GM10266 (cell line): ENCODE measurements at regions not wholly inside any gene's neighbourhood (a gene's known extent, or its start where the extent isn't known, plus 50 kb on each side); places are given as distances from the start of the nearest gene placed in this dataset.

Experiments
- DNase-seq: peaks from one replicate; pipeline ENCODE4 v3.0.0; 2012; ENCODE audit errors: extremely low spot score
- TF ChIP-seq, protein P1 (sequence below): IDR thresholded peaks from 2 replicates; pipeline ENCODE4 v1.5.1; 2012; ENCODE audit warnings: mild to moderate bottlenecking, low read depth; ENCODE audit not compliant: control insufficient read depth, insufficient read depth; ENCODE audit errors: missing control alignments

GRCh38 chr10:129231821-129232220 lies 235.2 kb upstream of the MGMT start:
- no peak for DNase-seq
- TF ChIP-seq, protein P1, sequence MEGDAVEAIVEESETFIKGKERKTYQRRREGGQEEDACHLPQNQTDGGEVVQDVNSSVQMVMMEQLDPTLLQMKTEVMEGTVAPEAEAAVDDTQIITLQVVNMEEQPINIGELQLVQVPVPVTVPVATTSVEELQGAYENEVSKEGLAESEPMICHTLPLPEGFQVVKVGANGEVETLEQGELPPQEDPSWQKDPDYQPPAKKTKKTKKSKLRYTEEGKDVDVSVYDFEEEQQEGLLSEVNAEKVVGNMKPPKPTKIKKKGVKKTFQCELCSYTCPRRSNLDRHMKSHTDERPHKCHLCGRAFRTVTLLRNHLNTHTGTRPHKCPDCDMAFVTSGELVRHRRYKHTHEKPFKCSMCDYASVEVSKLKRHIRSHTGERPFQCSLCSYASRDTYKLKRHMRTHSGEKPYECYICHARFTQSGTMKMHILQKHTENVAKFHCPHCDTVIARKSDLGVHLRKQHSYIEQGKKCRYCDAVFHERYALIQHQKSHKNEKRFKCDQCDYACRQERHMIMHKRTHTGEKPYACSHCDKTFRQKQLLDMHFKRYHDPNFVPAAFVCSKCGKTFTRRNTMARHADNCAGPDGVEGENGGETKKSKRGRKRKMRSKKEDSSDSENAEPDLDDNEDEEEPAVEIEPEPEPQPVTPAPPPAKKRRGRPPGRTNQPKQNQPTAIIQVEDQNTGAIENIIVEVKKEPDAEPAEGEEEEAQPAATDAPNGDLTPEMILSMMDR, result no peak

- DNase-seq, result no peak
- TF ChIP-seq, protein P1, result no peak
Measured at GRCh38 chr10:129233351-129234148, 233.5 kb upstream of the MGMT start.

DNA sequence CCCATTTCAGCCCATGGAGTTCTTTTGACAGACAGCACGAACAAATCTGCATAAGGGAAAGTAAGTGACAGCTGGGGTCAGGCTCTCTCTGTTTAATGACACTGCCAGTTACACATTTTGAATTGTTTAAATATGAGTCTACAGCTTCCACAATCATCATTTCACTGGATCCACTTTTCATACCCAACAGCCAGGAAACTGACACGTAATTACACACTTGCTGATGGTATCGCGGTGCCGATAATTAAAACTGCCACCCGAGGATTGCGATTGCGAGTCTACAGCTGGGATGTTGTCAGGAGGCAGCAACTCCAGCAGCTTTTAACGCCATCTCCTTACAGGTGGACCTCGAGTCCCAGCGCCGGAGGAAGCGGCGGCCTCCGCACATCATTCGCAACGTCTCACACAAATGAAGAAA lies 230.8 kb upstream of the MGMT start:
- no peak for DNase-seq
- TF ChIP-seq, protein P1, result no peak

GRCh38 chr10:129241461-129241860 lies 225.6 kb upstream of the MGMT start:
- TF ChIP-seq, protein P1, result no peak
- no peak for DNase-seq

DNA sequence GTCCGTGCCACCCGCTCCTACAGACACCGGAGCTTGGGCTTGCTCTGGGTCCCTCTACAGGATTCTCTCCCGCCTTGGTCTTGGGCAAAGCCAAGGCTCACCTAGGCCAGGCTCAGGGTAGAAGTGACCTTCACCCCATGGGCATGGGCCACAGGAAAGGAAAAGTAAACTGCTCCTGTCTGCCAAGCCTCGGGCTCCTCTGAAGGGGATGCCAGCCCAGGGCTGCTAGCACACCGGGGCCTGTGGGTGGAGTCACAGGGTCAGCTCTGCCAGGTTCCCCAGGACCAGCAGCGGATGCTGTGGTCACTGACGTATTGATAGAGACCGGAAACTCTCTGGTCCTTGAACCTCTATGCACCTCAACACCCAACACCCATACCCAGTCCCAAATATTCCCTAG lies 222.7 kb upstream of the MGMT start:
- DNase-seq, result no peak
- TF ChIP-seq, protein P1, result no peak

- TF ChIP-seq, protein P1, result no peak
- no peak for DNase-seq
Measured at GRCh38 chr10:129244757-129245156, 222.3 kb upstream of the MGMT start.

GRCh38 chr10:129253161-129253864 lies 213.7 kb upstream of the MGMT start:
- TF ChIP-seq, protein P1, result no peak
- DNase-seq, result no peak
